COLO668 (cell line): ENCODE measurements at regions not wholly inside any gene's neighbourhood (a gene's known extent, or its start where the extent isn't known, plus 50 kb on each side); places are given as distances from the start of the nearest gene placed in this dataset.

Experiments
- DNase-seq: peaks from one replicate; lab custom pipeline; 2025; ENCODE audit not compliant: unreplicated experiment; lab: John Stamatoyannopoulos, UW

GRCh38 chr4:89604951-89605350 lies 232.0 kb downstream of the SNCA start:
- no peak for DNase-seq

- no peak for DNase-seq
These were observed 237.9 kb downstream of the SNCA start for GRCh38 chr4:89599026-89599425.

GRCh38 chr4:89598602-89599001 lies 238.4 kb downstream of the SNCA start:
- DNase-seq = no peak

GRCh38 chr4:89595125-89595789 lies 241.7 kb downstream of the SNCA start:
- no peak for DNase-seq

GRCh38 chr4:89590128-89590527 lies 246.8 kb downstream of the SNCA start:
- DNase-seq = no peak

- DNase-seq = no peak
These were observed 248.5 kb downstream of the SNCA start for GRCh38 chr4:89588421-89588820.

- no peak for DNase-seq
These were observed 249.6 kb downstream of the SNCA start for GRCh38 chr4:89587364-89587763.

- DNase-seq = no peak
These were observed 250.1 kb downstream of the SNCA start for GRCh38 chr4:89586864-89587263.

GRCh38 chr4:89586318-89586717 lies 250.6 kb downstream of the SNCA start:
- no peak for DNase-seq

GRCh38 chr4:89582756-89583505 lies 254.0 kb downstream of the SNCA start:
- DNase-seq = no peak

GRCh38 chr4:89579771-89580170 lies 257.2 kb downstream of the SNCA start:
- DNase-seq = no peak

- no peak for DNase-seq
These were observed 260.7 kb downstream of the SNCA start for GRCh38 chr4:89576246-89576645.

GRCh38 chr4:89575840-89576239 lies 261.1 kb downstream of the SNCA start:
- no peak for DNase-seq

- no peak for DNase-seq
These were observed 262.8 kb downstream of the SNCA start for GRCh38 chr4:89574176-89574575.

GRCh38 chr4:89573656-89574055 lies 263.3 kb downstream of the SNCA start:
- DNase-seq = no peak

GRCh38 chr4:89572224-89572858 lies 264.6 kb downstream of the SNCA start:
- peak; percentile 34 for DNase-seq

- DNase-seq = no peak
These were observed 263.3 kb upstream of the GPRIN3 start for GRCh38 chr4:89570931-89571330.

- DNase-seq = no peak
These were observed 260.3 kb upstream of the GPRIN3 start for GRCh38 chr4:89567936-89568335.

- DNase-seq = no peak
These were observed 255.8 kb upstream of the GPRIN3 start for GRCh38 chr4:89563431-89563830.

- no peak for DNase-seq
These were observed 255.1 kb upstream of the GPRIN3 start for GRCh38 chr4:89562746-89563145.

GRCh38 chr4:89561048-89561447 lies 253.4 kb upstream of the GPRIN3 start:
- DNase-seq = no peak

- no peak for DNase-seq
These were observed 250.5 kb upstream of the GPRIN3 start for GRCh38 chr4:89558147-89558546.
